Kidney epithelial cell (primary cell): ENCODE measurements at regions not wholly inside any gene's neighbourhood (a gene's known extent, or its start where the extent isn't known, plus 50 kb on each side); places are given as distances from the start of the nearest gene placed in this dataset.
"Not testable (repeated sequence)": the region's sequence is repeated elsewhere in the genome, so short reads cannot be mapped to it uniquely, and the experiment has no call there.

Experiments used
- DNase-seq: peaks from one replicate; pipeline ENCODE4 v3.0.0-alpha.2; 2010; ENCODE audit warnings: low read depth
- H3K27me3 ChIP-seq: 2 replicates; pipeline ENCODE4 v1.6.0; 2011; ENCODE audit warnings: low read length; ENCODE audit not compliant: control insufficient read depth, insufficient read depth
- H3K36me3 ChIP-seq: 2 replicates; pipeline ENCODE4 v1.5.1; 2011; ENCODE audit warnings: low read length; ENCODE audit not compliant: control insufficient read depth, insufficient read depth
- H3K4me3 ChIP-seq: 2 replicates; pipeline ENCODE4 v1.5.1; 2011; ENCODE audit warnings: low read depth, mild to moderate bottlenecking, control low read depth, low read length
- TF ChIP-seq, protein P1 (sequence below): IDR thresholded peaks from 2 replicates; pipeline ENCODE4 v1.5.1; 2011; ENCODE audit warnings: mild to moderate bottlenecking, moderate library complexity, low read length, control low read depth, inconsistent platforms; ENCODE audit not compliant: insufficient read depth, poor library complexity, severe bottlenecking

DNA sequence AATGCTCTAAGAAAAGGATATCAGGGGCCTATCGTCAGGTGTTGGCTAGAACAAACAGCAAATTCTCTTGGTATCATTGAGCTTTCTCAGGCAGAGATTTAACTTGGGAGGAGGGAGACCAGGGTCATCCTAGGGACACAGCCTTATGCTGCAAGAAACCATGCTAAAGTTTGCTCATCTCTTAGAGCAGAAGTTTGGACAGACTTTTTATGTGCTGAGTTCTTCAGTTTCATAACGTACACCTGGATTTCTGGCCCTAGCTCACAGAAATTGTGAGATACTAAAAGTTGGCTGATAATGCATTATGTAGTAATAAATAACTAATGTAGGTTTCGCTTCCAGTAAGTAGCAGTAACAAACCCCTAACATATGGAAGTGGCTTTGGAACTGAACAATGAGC lies 1359.8 kb upstream of the CDH9 start:
- Histone ChIP-seq H3K36me3 (peaks cover 1% of the 10 kb centered on the region), H3K27me3 (no peaks in the 10 kb centered on the region), H3K4me3 (no peak overlapping the region)
- DNase-seq: no peak
- TF ChIP-seq, protein P1, sequence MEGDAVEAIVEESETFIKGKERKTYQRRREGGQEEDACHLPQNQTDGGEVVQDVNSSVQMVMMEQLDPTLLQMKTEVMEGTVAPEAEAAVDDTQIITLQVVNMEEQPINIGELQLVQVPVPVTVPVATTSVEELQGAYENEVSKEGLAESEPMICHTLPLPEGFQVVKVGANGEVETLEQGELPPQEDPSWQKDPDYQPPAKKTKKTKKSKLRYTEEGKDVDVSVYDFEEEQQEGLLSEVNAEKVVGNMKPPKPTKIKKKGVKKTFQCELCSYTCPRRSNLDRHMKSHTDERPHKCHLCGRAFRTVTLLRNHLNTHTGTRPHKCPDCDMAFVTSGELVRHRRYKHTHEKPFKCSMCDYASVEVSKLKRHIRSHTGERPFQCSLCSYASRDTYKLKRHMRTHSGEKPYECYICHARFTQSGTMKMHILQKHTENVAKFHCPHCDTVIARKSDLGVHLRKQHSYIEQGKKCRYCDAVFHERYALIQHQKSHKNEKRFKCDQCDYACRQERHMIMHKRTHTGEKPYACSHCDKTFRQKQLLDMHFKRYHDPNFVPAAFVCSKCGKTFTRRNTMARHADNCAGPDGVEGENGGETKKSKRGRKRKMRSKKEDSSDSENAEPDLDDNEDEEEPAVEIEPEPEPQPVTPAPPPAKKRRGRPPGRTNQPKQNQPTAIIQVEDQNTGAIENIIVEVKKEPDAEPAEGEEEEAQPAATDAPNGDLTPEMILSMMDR: no peak

DNA sequence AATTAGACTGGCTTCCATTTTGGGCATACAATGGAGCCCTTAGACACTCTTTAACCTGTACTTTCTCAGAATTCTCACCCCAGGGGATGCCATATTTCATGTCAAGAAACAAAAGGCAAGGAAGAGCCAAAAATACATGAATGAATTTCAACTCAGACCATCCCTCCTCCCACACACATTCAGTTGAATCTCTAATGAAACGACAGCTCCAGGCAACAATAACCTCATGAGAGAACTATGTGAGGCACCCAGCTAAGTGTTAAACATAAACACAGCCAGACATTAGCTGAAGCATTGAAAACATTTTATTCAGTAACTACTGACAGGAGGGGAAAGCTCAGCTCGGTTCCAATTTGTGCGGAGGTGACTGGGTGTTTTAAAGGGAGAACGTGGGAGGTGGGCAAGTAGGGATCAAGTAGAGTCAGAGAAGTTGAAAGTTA lies 1359.1 kb upstream of the CDH9 start:
- no peaks in the 10 kb centered on the region for H3K27me3 ChIP-seq
- no peak overlapping the region for H3K4me3 ChIP-seq
- no peaks in the 10 kb centered on the region for H3K36me3 ChIP-seq
- DNase-seq: peak; percentile 83
- TF ChIP-seq, protein P1: no peak

DNA sequence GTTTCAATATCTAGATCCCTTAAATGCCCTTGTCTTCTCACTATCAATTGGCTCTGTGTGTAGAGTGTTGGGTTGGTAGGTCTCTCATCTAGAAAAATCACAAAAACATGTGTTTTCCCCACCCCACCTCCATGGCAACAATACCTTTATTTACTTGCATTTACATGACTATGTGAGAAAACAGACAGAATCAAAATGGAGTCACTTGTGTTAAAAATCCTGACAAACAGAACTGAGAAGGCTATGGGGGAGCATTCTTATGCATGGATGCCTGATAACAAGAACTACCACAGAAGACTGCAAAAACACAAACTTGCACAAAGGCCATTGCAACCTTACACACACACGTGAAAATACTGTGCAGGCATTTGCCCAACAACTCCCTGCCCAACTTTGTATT lies 1352.9 kb upstream of the CDH9 start:
- TF ChIP-seq, protein P1: no peak
- no peak overlapping the region for H3K4me3 ChIP-seq
- DNase-seq: no peak
- no peaks in the 10 kb centered on the region for H3K27me3 ChIP-seq
- H3K36me3 ChIP-seq: no peaks in the 10 kb centered on the region

DNA sequence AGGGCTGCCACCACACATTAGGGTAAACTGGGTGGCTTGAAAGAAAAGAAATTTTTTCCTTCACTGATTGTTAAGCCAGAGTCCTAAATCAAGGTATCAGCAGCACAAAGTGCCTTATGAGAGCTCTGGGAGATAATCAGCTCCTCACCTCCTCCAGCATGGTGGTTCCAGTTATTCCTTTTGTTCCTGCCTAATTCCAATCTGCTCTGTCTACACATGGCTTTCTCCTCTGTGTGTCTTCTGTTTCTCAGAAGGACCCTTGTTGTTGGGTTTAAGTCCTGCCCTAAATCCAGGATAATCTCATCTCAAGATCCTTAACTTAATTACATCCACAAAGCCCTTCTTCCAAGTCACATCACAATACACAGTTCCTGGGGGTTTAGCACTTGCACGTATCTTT lies 1352.0 kb upstream of the CDH9 start:
- Histone ChIP-seq H3K4me3 (no peak overlapping the region), H3K36me3 (no peaks in the 10 kb centered on the region), H3K27me3 (no peaks in the 10 kb centered on the region)
- DNase-seq: no peak
- TF ChIP-seq, protein P1: no peak

DNA sequence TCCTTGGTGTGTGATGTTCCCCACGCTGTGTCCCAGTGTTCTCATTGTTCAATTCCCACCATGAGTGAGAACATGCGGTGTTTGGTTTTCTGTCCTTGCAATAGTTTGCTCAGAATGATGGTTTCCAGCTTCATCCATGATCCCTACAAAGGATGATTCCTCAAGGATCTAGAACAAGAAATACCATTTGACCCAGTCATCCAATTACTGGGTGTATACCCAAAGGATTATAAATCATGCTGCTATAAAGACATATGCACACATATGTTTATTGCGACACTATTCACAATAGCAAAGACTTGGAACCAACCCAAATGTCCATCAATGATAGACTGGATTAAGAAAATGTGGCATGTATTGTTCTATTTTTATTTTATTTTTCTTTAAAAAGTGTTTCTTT lies 1351.3 kb upstream of the CDH9 start:
- DNase-seq, H3K4me3 ChIP-seq, H3K36me3 ChIP-seq, H3K27me3 ChIP-seq: not testable (repeated sequence)

DNA sequence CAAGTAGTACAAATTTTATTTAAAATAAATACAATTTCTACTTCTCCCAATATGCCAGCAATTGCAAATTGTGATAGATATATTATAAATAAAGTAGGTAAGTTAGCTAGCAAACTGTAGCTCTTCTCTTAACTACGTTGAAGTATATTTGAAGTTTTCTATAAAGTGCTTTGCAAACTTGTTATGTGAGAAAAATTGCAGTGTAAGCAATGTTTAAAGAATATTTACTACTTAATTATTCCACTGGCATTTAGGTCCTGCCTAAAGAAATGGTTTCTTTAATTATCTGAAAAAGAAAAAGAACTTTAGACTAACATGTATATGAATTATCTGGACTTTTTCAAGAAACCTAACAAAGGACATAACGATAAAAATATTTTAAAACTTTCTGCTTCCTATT lies 1350.0 kb upstream of the CDH9 start:
- H3K27me3 ChIP-seq: no peaks in the 10 kb centered on the region
- H3K36me3 ChIP-seq: no peaks in the 10 kb centered on the region
- TF ChIP-seq, protein P1: no peak
- H3K4me3 ChIP-seq: no peak overlapping the region
- no peak for DNase-seq
